Stimulated activated CD4-positive, alpha-beta T cell treated with anti-CD3 and anti-CD28 coated beads, Interleukin-4, amount 100 ng/mL, for 24 hours (primary cell): ENCODE measurements at regions not wholly inside any gene's neighbourhood (a gene's known extent, or its start where the extent isn't known, plus 50 kb on each side); places are given as distances from the start of the nearest gene placed in this dataset.
"Not testable (repeated sequence)": the region's sequence is repeated elsewhere in the genome, so short reads cannot be mapped to it uniquely, and the experiment has no call there.

Source experiments
- DNase-seq: peaks from one replicate; pipeline ENCODE4 v3.0.0-alpha.2; 2020

DNA sequence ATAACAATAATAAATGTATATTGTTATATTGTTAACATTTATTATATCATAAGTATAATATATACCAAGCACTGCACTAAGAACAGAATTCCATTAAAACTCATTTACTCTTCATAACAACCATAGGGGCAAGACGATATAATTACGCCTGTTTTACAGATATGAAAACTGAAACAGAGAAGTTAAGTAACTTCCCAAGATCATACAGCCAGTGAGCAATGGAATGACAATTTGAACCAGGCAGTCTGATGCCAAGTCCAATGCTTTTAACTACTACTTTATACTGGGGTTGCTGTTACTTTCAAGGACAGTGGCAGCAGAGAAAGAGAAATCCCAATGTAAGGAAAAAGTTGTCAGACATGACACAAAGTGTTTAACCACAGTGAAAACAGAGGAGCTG is 338.8 kb upstream of the ID2 start:
- no peak for DNase-seq

DNA sequence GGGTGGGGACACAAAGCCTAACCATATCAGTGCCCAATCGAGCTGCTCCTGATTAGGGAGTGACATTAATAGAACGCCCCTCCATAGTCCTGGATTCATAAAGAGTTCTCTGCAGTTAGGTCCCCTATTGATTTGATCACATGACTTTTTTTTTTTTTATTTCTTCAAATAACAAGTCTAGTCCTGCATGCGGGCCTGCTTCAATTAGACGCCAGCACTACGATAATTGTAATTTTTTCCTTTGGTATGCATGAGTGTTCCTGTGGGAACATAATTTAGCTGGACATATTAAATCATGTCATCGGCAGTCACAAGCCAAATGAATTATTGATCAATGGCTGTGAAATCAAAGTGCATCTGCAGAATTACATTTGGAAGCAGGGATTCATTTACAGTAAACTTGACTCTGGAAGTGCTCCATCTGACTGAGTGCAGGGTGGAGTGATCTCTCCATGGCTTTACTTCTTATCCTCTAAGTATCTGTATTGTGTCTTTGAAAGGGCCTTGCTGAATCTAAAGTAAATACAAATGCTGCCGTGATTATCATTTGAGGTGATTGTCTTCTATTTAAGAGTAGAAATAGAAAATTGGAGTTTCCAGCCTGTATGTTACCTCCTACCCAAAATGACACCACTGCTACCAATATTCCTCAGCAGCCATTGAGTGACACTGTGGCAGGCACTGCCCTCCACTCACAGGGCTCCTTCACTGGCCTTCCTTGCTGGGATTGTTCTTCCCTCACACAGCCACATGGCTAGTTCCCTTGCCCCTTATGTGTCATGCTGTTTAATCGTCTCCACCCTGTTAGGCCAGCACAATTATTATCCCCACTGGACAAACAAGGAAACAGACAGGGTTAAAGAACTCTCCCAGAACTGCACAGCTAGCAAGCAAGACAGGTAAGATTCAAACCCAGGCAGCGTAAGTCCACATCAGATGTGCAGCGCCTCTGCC is 337.4 kb upstream of the ID2 start:
- no peak for DNase-seq

DNA sequence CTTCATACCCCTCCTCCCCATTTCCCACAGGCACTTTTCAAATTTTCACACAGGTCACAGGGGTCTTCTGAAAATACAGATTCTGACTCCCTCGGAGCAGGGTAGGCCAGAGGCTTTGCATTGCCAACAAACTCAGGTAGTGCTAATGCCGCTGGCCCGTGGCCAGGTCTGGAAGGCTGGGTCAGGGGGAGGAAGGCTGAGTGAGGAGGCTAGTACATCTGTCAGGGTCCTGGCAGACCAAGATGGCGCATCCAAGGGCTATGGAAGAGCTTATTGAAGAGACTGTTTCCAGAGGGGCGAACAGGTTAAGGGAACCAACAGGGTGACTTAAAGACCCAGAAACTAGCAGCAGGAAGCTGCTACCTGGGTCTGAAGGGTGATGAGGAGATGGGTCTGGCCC is 336.7 kb upstream of the ID2 start:
- DNase-seq = no peak

DNA sequence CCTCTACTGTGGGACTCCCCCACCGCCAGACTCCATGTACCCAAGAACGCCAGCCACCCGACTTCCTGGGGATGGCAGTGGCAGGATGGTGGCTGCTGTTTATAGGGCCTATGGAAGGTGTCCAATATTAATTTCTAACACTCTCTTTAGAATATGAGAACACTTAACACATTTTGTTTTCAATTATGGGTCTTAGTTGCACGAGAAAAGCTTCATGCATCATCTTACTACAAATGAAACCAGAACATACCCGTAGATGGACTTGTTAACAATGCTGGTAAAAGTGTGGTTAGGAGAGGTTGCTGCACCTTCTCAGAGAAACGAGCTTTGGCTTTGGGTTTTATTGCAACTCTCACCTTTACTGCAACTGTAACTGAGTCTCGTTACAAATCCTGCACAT is 335.6 kb upstream of the ID2 start:
- DNase-seq = no peak

DNA sequence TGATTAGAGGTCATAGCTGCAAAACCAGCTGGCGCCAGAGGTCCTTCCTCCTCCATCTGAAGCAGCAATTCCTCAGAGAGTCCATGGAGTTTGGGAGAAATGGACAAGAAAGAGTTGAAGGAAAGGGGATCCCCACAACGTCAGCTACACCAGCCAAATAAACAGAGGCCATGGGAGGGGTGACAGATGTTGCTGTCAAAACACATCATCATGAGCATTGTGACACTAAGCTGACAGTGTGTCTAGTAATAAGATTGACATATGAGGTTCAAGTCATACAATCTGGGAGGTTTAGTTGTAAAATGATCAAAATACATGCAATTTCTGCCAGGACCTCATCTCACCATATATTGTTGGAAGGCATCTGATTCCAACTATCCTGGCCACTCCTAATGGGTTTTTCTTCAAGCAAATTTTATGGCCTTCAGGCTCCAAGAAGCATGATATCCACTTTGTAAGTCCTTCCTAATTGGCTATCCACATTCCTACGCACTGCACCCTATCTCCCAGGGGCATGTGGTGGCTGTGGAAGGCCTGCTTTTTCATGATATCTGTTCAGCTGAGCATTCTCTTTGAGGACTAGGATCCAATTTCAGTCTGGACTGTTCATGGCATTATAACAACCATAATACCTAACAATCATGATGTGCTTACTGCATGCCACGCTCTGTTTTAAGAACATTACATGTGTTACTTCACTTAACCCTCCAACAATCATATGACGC is 335.0 kb upstream of the ID2 start:
- DNase-seq = no peak

DNA sequence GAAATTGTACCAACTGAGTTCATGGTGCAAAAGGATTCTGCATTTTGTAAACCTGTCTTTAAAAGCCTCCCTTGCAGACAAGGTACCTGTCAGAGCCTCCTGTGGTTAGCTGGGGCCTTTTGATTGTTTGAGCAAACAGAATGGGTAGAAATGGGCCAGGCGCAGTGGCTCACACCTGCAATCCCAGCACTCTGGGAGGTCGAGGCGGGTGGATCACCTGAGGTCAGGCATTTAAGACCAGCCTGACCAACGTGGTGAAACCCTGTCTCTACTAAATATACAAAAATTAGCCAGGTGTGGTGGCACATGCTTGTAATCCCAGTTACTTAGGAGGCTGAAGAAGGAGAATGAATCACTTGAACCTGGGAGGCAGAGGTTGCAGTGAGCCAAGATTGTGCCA is 332.9 kb upstream of the ID2 start:
- DNase-seq = not testable (repeated sequence)

DNA sequence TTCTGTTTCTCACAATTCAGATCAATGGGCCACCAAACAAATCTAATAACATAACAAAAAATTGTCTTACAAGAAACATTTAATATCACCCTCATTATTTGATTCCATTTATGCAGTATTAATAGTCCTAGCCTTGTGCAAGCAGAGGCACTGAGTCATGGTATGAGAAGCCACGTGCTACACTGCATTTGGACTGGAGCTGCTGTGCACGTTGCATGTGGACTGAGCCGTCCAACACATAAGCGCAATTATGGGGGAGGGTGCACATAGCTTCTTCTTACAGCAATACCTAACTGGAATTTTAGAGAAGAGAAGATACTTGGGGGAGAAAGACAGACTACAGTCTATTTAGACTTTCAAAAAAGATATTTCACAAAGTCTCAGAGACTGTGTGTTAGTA is 329.6 kb upstream of the ID2 start:
- no peak for DNase-seq

DNA sequence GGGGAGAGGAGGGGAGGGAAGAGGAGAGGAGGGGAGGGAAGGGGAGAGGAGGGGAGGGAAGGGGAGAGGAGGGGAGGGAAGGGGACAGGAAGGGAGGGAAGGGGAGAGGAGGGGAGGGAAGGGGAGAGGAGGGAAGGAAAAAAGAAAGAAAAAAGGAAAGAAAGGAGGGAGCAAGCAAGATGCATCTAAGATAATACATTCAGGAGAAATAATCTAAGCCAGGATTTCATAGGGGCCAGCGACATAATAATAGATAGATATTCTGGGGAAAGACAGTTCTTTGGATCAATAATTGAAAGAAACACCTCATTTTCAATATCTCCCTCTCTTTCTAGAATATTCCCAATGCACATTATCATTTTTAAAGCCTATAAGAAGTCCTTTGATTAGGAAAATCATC is 328.9 kb upstream of the ID2 start:
- DNase-seq = no peak

DNA sequence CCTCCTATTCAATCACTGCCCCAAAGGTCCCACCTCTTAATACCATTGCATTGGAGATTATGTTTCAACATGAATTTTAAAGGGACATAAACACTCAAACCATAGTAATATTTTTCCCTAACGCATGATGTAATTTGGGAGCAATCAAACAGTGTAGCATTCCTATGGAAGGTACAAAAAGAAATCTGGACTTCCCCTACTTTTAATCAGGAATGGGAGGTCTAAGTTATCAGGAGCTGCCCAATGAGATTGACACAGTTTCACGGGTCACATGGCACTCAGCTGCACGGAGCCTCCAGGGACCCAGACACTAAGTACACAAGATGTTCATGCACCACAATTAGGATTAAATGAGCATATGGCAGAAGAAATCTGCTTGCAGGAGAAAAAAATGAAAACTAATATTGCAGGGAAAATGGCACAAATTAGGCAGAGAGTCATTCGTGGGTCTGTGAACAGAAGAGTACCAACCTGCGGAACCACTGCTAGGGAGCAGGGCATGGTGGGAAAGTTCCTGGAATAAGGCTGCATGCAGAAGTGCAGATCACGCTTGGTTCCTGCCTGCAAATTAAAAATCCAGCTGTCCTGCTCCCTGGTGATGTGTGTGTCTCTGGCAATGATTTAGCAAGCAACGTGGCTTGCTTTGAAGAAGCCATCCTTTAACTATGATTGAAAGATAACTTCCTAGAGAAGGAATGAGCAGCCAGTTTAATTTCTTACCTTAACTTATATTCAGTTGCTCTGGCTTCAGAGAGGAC is 326.6 kb upstream of the ID2 start:
- DNase-seq = no peak

DNA sequence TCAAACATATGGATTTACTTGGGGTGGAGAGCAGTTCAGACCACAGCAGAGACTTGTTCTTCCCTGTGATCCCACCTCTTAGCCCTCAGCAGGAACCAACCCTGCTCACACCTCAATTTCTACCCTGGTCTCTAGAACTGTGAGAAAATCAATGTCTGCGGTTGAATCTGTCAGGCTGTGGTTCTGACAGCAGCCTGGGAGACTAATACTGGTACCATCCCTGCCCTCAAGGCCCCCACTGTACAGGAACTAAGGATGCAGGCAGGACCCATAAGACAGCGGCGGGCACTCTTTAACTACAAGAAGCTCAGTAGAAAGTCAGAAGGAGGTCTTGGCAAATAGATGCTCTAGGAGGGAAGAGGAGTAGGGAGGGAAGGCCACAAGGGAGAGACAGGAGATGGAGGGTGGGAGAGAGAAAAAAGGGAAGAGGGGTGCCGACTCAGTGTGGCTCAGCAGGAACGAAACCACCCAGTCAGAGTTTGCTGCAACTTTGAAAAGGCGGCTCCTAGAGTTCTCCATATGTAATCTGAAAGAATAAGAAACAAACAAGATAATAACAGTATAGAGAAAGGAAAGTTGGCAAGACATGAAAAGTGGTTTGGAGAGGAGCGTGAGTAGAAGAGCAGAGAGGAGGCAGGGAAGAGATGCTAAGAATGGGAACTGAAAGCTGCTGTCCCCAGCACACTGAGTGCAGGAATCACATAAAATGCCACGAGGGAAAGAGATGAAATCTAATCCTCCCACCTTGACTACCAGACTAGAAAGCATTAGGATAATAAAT is 323.9 kb upstream of the ID2 start:
- no peak for DNase-seq

DNA sequence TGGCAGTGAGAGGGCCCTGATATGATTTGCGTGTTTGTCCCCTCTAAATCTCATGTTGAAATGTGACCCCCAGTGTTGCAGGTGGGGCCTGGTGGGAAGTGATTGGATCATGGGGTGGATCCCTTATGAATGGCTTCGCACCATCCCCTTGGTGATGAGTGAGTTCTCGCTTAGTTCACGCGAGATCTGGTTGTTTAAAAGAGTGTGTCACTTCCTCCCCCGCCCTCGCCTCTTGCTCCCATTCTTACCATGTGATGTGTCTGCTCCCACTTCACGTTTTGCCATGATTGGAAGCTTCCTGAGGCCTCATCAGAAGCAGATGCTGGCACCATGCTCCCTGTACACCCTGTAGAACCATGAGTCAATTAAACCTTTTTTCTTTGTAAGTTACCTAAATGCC is 319.9 kb upstream of the ID2 start:
- DNase-seq = no peak

DNA sequence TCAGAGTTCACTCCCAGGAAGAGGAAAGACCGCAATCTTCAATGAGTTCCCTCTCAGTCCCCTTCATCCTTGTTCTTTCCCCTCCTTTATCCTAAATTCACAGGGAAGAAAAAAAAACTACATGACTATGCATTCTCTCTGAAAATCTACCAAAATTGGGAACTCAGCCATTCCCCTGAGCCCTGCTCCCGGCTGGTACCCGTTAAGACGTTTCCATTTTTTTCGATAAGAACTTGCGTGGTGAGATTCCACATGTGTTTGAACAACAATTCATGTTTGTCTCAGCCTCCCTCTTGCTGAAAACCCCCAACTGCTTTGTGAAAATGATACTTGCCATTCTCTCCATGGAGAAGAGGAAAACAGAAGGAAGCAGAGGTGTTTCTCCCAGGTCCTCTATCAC is 318.7 kb upstream of the ID2 start:
- no peak for DNase-seq

DNA sequence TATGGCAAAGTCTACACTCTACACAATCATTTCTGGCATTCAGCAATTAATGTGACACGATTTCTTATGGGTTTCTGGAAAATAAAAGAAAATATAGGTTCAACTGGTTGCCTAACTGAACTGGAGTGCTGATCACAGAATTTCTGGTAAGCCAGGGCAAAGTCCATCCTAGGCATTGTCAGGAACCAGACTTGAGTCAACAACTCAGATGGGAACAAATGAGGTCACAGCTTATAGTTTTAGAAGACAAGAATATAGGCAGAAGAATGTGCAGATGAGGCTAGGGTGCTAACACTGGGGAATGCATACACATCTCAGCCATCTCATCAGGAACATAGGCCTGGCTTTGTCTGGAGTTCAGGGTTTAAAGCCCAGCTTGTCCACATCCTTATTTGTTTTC is 317.2 kb upstream of the ID2 start:
- DNase-seq = no peak

DNA sequence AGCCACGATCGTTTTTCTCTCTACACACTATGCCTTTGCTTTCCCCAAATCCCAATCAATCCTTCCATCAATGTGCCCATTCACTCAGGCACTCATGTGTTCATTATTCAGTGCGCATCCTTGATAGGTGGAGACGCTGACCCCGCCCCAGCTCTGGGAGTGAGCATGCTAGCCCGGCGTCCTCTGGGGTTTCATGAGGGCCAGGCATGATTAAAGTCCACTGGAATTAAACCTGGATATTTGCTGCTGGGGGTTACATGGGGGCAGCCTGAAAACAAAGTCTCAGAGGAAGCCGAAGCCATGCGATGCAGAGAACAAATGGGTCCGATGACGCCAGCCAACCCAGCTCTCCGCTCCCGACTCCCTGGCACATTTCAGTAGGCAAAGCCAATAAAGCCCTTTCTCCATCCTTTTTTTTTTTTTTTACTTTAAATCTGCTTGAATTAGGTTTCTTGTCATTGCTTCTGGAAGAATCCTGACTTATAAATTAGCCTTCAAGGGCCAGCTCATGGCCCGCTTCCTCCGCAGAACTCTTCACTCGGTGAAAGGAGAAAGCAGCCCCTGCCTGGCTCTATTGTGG is 316.4 kb upstream of the ID2 start:
- no peak for DNase-seq

DNA sequence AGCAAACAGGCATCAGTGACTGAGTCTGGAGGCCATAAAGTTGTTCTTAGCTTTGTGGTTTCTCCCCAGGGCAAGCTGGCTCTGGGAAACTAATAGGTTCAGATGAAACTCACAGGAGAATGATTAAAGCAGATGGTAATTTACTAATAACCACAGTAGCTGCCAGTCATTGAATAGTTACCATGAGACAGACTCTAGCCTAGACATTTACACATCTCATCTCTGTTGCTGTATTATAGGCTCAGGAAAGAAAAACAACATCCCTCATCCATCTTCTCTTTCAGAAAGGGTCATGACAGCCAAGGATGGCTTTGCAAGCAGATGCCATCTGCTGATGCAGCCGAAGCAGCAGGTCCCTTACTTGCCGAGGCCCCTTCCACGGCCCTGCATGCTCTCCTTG is 314.0 kb upstream of the ID2 start:
- no peak for DNase-seq

DNA sequence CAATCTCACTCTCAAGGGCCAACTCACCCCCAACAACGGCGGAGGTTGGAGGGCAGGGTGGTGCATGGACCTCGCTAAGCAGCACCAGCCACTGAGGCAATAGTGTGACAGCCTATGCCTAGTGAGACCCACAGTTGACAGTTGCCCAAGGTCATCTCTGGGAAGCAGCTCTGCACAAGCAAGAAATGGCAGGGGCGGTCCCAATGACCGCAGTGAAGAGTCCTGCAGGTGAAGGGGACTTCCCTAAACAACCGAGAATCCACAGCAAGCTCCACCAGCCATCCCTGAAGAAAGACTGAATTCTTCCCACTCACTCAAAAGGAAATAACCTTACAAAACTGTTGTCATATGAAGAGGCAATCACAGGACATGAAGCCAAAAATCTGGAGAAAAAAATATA is 313.4 kb upstream of the ID2 start:
- no peak for DNase-seq

DNA sequence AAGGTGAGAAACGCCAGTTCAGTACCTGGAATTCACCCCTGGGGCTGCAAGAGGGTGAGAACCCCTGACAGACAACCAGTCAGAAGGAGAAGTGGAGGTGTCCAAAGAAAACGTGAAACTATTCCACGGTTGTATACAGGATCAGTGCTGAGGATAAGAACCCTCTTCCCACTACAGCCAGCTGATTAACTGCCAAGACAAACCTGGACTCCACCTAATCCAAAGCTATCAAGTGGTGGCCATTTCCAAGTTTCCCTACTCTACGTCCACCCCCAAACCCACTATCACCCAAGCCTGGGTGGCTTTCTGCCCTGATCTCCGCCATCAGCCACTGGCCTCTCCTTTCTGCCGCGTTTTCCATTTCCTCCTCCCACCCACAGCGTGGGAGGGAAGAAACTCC is 312.3 kb upstream of the ID2 start:
- DNase-seq = no peak

DNA sequence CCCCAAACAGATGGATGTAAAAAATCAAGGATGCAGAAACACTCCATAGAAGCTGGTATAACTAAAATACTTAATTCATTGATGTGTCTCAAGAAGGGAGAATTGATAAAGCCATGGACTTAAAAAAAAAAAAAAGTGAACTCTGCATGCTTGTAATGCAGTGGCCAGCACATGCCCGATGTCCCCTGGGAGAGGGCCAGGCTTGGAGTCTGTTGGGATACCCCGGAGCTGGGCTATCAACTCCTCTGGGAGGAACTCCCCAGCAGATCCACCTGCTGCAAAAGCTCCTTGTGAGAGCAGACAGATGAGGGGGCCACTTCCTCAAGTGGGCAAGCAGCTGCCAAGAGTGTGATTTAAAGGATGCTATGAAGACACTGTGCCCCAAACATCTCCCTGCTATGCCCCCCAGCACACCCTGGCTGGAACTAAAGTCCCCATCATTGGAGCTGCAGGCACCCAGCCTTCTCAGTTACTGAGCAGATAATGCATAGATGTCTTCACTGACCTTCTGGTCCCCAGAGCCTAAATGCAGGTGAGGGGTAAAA is 311.5 kb upstream of the ID2 start:
- DNase-seq = no peak

DNA sequence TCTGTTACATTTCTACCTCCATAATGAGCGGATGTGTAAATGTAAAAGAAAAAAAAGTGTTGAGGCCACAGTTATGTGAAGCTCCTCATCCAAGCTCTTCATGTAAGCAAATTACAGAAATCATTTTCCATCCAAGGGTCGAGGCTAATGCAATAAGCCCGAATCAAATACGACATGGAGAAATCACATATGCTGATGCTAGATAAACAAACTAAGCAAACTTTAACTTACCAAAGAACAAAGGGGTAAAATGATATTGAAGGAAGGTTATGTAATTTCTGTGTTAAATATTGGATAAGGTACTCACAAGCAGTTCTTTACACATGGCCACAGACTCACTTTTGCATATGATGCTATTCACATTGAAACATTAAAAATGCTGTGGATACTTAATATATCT is 310.2 kb upstream of the ID2 start:
- DNase-seq = no peak

DNA sequence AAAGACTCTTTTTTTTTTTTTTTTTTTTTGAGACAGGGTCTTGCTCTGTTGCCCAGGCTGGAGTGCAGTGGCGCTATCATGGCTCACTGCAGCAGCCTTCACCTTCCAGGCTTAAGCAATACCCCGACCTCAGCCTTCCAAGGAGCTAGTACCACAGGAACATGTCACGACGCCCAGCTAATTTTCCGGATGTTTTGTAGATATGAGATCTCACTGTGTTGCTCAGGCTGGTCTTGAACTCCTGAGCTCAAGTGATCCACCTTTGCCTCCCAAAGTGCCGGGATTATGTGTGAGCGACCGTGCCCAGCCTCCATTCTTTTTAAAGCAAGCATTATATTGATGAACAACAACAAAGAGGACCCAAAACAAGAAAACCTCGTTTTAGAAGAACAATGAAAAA is 307.1 kb upstream of the ID2 start:
- DNase-seq = no peak

DNA sequence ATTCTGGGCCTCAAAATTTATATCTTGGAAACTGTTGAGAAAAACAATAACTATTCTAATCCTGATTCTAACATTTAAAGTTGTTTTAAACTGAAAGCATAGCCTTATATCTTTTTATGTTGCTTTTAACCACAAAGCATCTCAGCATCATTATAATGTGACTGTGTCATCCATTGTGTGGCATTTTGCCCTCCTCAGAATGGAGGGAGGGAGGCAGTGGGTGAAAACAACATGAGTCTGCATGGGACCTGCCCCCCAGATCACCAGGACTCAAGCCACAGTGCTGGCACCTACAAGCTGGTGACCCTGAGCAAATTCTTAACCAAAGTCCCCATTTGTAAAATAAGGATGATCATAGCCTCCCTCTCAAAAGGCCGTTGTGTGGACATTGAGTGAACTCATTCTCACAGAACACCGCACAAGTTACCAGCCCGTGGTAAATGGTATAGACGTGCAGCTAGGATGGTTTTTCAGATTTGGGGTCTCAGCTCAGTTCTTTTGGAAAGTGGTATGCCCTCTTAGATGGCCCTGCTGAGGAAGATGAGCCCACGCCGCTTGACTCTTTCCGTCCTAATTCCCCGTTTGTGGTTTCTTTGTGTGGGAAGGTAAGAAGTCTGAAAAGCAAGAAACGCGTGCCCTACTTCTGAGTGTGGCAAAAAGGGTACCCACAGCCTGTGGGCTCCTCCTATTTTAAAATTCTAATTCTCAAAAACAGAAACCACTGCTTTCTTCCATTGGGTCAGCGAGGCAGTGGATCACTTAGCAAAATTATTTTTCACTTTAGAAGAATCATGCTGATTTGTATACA is 305.0 kb upstream of the ID2 start:
- peak; percentile 20 for DNase-seq
